ENCODE measurements at regions not wholly inside any gene's neighbourhood (a gene's known extent, or its start where the extent isn't known, plus 50 kb on each side); places are given as distances from the start of the nearest gene placed in this dataset.
"Not testable (repeated sequence)": the region's sequence is repeated elsewhere in the genome, so short reads cannot be mapped to it uniquely, and the experiment has no call there.

DNA sequence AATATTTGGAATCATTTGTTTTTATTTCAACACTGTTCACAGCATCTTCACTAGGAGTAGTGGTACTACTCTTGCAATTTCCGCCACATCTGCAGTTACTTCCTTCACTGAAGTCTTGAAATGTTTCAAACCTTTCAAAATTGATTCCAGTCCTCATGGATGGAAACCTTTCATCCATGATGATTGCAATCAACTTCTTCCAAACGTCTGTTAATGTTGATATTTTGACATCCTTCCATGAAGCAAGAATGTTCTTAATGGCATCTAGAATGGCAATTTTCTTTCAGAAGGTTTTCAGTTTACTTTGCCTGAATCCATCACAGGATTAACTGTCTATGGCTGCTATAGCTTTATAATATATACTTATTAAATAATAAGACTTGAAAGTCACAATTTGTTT is 736.8 kb upstream of the CA10 start:
- no peak for DNase-seq (ENCODE audit: low read depth)

GRCh38 chr17:52892334-52892733 is 733.8 kb upstream of the CA10 start:
- DNase-seq (ENCODE audit: low read depth), result no peak

DNA sequence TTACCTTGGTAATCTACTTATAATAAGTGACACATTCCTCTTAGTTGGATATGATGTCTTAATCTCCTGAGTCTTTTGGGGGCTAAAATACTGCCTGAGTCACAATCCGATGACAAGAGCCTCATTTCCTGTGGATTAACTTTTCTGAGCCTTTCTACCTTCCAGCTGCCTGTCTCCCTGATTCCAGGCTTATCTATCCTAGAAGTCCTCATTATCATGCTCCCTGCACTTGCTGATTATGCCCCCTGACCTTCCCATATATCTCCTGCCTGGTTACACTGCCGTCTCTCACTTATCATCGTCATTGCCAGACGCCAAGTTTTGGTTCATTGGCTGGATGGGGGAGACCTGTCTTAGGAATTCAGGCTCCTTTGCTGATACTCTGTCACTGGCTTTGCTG is 727.4 kb upstream of the CA10 start:
- DNase-seq (ENCODE audit: low read depth), result no peak

DNA sequence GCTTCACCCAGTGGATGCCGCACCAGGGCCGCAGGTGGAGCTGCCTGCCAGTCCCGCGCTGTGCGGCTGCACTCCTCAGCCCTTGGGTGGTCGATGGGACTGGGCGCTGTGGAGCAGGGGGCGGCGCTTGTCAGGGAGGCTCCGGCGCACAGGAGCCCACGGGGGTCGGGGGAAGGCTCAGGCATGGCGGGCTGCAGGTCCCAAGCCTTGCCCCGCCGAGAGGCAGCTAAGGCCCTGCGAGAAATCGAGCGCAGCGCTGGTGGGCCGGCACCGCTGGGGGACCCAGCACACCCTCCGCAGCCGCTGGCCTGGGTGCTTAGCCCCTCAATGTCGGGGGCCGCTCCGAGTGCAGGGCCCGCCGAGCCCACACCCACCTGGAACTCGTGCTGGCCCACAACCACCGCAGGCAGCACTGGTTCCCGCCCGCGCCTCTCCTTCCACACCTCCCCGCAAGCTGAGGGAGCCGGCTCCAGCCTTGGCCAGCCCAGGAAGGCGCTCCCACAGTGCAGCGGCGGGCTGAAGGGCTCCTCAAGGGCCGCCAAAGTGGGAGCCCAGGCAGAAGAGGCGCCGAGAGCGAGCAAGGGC is 725.5 kb upstream of the CA10 start:
- not testable (repeated sequence) for DNase-seq (ENCODE audit: low read depth)

GRCh38 chr17:52846767-52847166 is 688.3 kb upstream of the CA10 start:
- not testable (repeated sequence) for DNase-seq (ENCODE audit: low read depth)

GRCh38 chr17:52841971-52842370 is 683.5 kb upstream of the CA10 start:
- no peak for DNase-seq (ENCODE audit: low read depth)

GRCh38 chr17:52837492-52837891 is 679.0 kb upstream of the CA10 start:
- no peak for DNase-seq (ENCODE audit: low read depth)

DNA sequence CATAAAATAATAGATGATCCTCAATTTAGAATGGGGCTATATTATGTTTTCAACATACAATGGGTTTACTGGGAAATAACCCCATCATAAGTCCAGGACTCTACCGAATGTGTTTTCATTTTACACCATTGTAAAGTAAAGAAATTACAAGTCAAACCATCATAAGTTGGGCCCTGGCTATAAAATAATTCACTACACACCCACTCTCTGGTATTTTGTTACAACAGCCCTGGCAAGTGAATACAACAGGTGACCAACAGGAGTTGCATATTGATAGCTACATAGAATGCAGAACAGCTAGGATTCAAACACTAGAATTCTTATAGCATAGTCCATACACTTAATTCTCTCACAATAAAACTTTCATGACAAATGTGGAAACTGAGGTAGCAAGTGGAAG is 673.0 kb upstream of the CA10 start:
- DNase-seq (ENCODE audit: low read depth), result no peak

- DNase-seq (ENCODE audit: low read depth), result peak; percentile 56
Observed at GRCh38 chr17:52828621-52829020, 670.1 kb upstream of the CA10 start.

DNA sequence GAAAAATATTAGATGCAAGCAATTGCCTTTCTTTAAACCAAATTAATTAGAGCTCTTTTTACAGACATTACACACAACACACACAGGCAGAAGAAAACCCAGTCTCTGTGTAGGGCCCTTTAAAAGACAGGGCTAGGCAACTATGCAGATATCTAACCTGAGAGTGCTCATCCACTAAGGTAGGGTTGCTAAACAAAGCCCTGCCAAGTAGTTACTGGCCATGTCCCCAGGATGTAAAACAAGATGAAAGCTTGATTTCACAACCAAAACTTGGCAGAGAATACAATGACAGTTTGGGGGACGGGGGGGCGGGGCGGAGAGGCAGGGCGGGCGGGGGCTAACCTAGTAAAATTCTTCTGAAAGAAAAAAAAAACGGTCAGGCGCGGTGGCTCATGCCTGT is 669.0 kb upstream of the CA10 start:
- DNase-seq (ENCODE audit: low read depth), result no peak

GRCh38 chr17:52824542-52824941 is 666.0 kb upstream of the CA10 start:
- DNase-seq (ENCODE audit: low read depth), result no peak

- no peak for DNase-seq (ENCODE audit: low read depth)
Observed at GRCh38 chr17:52823155-52823554, 664.6 kb upstream of the CA10 start.

GRCh38 chr17:52790359-52790955 is 631.9 kb upstream of the CA10 start:
- peak; percentile 3 for DNase-seq (ENCODE audit: low read depth)

DNA sequence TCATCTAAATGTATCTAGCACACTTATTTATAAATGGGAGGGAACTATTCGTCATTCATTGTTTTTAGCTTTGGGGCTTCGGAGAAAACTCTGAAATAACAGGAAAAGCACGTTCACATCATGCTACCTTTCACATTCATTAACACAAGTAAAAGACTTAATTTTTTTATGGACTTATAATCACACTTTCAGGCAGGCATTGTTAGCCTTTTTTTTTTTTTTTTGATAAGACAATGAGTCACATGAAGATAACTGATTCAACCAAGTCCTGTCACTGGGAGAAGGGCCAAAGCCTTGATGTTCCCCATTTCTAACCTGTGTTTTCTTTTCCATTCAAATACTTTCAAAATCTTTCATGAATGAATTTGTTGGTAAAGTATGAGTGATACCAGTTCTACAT is 631.3 kb upstream of the CA10 start:
- DNase-seq (ENCODE audit: low read depth), result no peak

- no peak for DNase-seq (ENCODE audit: low read depth)
Observed at GRCh38 chr17:52776234-52776633, 617.7 kb upstream of the CA10 start.

DNA sequence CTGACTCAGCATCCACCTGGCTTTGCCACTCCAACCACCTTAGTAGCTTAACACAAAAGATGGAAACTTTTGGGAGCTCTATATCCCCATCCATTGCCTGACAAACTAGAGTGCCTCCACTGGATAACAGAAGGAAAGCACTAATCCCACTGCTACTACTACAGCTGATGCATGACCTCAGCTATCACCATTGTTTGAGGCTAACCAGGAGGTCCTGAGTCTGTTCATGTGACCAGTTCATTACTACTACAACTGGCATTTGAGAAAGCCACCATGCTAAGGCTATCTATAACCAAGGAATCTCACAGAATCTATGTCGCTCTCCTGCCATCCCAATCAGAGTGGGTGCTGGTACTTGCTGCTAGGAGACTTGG is 604.3 kb upstream of the CA10 start:
- no peak for DNase-seq (ENCODE audit: low read depth)

DNA sequence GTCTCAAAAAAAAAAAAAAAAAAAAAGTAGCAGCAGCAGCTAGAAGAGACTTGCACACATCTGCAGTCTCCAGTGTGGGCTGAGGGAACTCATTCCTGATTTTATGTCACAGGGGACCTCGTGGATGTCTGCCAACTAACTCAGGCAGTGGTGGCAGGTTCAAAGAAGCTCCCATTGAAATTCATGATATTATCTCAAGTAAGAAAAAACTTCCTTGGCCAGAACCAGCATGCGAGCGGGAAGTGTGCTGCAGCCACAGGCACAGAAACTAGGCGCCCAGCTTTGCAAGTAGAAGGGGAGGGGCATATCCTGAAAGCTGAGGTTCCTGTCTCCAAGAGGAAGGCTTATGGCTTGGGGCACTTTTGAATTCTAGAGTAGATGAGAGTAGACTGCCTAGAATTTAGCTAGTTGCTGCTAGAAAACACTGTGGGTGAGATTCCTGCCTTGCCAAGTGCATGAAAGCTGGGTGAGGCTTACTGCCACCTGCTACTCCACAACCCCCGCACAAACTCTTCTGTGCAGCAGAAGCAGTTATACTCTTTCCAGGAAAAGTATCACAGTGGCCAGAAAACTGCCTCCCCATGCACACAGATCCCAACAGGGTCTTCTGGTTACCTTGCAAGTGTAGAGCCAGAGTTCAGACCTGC is 603.8 kb upstream of the CA10 start:
- no peak for DNase-seq (ENCODE audit: low read depth)

- no peak for DNase-seq (ENCODE audit: low read depth)
Observed at GRCh38 chr17:52759864-52760263, 601.4 kb upstream of the CA10 start.

DNA sequence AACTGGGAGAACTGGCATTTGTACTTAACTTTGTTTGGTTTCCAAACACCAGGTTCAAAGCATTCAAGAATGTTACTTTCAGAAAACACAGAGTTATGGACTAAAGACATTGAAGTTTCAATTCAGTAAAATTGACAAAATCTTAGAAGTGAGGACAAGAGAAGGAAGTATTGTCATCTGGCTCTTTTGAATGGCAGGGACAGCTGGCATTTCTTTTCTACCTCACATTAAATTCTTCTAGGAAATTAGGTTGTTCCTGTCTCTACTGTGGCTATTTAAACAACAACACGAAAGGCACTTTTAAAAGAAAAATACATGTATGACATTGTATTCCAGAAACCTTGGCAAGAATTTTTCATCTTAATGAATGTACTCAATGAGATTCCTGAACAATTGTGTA is 600.0 kb upstream of the CA10 start:
- DNase-seq (ENCODE audit: low read depth), result no peak

GRCh38 chr17:52756746-52757145 is 598.2 kb upstream of the CA10 start:
- DNase-seq (ENCODE audit: low read depth), result no peak

GRCh38 chr17:52754838-52755237 is 596.3 kb upstream of the CA10 start:
- no peak for DNase-seq (ENCODE audit: low read depth)

- DNase-seq (ENCODE audit: low read depth), result no peak
Observed at GRCh38 chr17:52751051-52751450, 592.5 kb upstream of the CA10 start.

- DNase-seq (ENCODE audit: low read depth), result no peak
Observed at GRCh38 chr17:52744179-52744578, 585.7 kb upstream of the CA10 start.

DNA sequence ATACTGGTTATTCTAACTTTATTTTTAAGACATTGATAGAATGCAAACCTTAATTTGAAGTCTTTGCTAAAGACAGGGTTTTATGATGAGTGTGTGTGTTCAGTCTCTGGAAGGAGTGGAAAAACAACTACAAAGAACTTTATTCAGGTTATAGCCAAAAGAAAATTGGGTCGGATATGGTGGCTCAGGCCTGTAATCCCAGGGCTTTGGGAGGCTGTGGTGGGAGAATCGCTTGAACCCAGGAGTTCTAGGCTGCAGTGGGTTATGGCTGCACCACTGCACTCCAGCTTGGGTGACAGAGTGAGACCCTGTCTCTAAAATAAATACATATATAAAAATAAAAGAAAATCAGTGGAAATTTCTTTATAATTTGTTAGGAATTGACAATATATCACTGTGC is 581.5 kb upstream of the CA10 start:
- DNase-seq (ENCODE audit: low read depth), result no peak
